Astrocyte (in vitro differentiated cells and primary cell): ENCODE measurements at regions not wholly inside any gene's neighbourhood (a gene's known extent, or its start where the extent isn't known, plus 50 kb on each side); places are given as distances from the start of the nearest gene placed in this dataset.

Experiments used
- DNase-seq: peaks from one replicate; pipeline ENCODE4 v3.0.0-alpha.2; 2010; ENCODE audit warnings: low read depth
- FAIRE-seq: peaks from 2 replicates; lab custom pipeline; 2011; peaks lifted over from hg19 to GRCh38; lab: Jason Lieb, UNC
- H2AFZ ChIP-seq: 2 replicates; pipeline ENCODE4 v1.6.0; 2012; ENCODE audit warnings: low read depth, low read length, inconsistent platforms
- H3K27ac ChIP-seq: 2 replicates; pipeline ENCODE4 v1.5.1; 2011; ENCODE audit warnings: low read depth, low read length, inconsistent platforms
- H3K27me3 ChIP-seq: 2 replicates; pipeline ENCODE4 v1.6.0; 2011; ENCODE audit warnings: low read length, inconsistent platforms; ENCODE audit not compliant: insufficient read depth
- H3K36me3 ChIP-seq: 2 replicates; pipeline ENCODE4 v1.5.1; 2011; ENCODE audit warnings: low read length, inconsistent platforms; ENCODE audit not compliant: insufficient read depth
- H3K4me1 ChIP-seq: 2 replicates; pipeline ENCODE4 v1.5.1; 2011; ENCODE audit warnings: low read length, inconsistent platforms; ENCODE audit not compliant: insufficient read depth
- H3K4me2 ChIP-seq: 2 replicates; pipeline ENCODE4 v1.6.0; 2012; ENCODE audit warnings: low read length, inconsistent platforms
- H3K4me3 ChIP-seq: 2 replicates; pipeline ENCODE4 v1.5.1; 2011; ENCODE audit warnings: low read depth, mild to moderate bottlenecking, low read length, inconsistent platforms; ENCODE audit not compliant: insufficient read depth
- H3K79me2 ChIP-seq: 2 replicates; pipeline ENCODE4 v1.6.0; 2012; ENCODE audit warnings: mild to moderate bottlenecking, low read length, inconsistent platforms; ENCODE audit not compliant: insufficient read depth
- H3K9ac ChIP-seq: 2 replicates; pipeline ENCODE4 v1.6.0; 2012; ENCODE audit warnings: mild to moderate bottlenecking, low read length, inconsistent platforms
- H3K9me3 ChIP-seq: 2 replicates; pipeline ENCODE4 v1.5.1; 2012; ENCODE audit warnings: low read depth, mild to moderate bottlenecking, low read length, inconsistent platforms; ENCODE audit not compliant: insufficient read depth
- H4K20me1 ChIP-seq: 2 replicates; pipeline ENCODE4 v1.6.0; 2012; ENCODE audit warnings: low read length, inconsistent platforms; ENCODE audit not compliant: insufficient read depth
- H3K27ac Mint-ChIP-seq: one replicate; pipeline ENCODE4 v1.8.0; 2021; ENCODE audit warnings: mild to moderate bottlenecking, mixed read lengths; ENCODE audit not compliant: unreplicated experiment
- H3K27me3 Mint-ChIP-seq: one replicate; pipeline ENCODE4 v1.8.0; 2021; ENCODE audit warnings: low read depth, mixed read lengths; ENCODE audit not compliant: unreplicated experiment
- H3K36me3 Mint-ChIP-seq: one replicate; pipeline ENCODE4 v1.8.0; 2021; ENCODE audit warnings: low read depth, mixed read lengths; ENCODE audit not compliant: unreplicated experiment
- H3K4me1 Mint-ChIP-seq: one replicate; pipeline ENCODE4 v1.8.0; 2021; ENCODE audit warnings: low read depth, mixed read lengths; ENCODE audit not compliant: unreplicated experiment
- H3K4me3 Mint-ChIP-seq: one replicate; pipeline ENCODE4 v1.8.0; 2021; ENCODE audit warnings: mild to moderate bottlenecking, moderate library complexity, mixed read lengths; ENCODE audit not compliant: unreplicated experiment
- H3K9me3 Mint-ChIP-seq: one replicate; pipeline ENCODE4 v1.8.0; 2021; ENCODE audit warnings: mild to moderate bottlenecking, mixed read lengths; ENCODE audit not compliant: unreplicated experiment
- CTCF ChIP-seq: IDR thresholded peaks from 2 replicates; pipeline ENCODE4 v1.5.1; 2011; ENCODE audit warnings: low read depth, mild to moderate bottlenecking, inconsistent platforms, low read length, moderate library complexity; ENCODE audit not compliant: insufficient read depth
- EZH2 ChIP-seq: IDR thresholded peaks from 2 replicates; pipeline ENCODE4 v1.6.1; 2012; ENCODE audit warnings: mild to moderate bottlenecking, low read length, inconsistent platforms; ENCODE audit not compliant: insufficient read depth

- FAIRE-seq (no peak), DNase-seq (no peak)
- Mint-ChIP-seq H3K4me1 (no peaks in the 10 kb centered on the region), H3K36me3 (no peaks in the 10 kb centered on the region), H3K9me3 (peaks cover under 1% of the 10 kb centered on the region), H3K27me3 (peaks cover 10% of the 10 kb centered on the region), H3K27ac (no peak overlapping the region), H3K4me3 (no peak overlapping the region)
- no peak for TF ChIP-seq EZH2
- TF ChIP-seq CTCF: no peak
- no peaks in the 10 kb centered on the region for H4K20me1 ChIP-seq
- no peak overlapping the region for H3K27ac ChIP-seq
- H3K4me1 ChIP-seq: peaks cover 20% of the 10 kb centered on the region
- no peak overlapping the region for H3K9ac ChIP-seq
- peaks cover 1% of the 10 kb centered on the region for H3K9me3 ChIP-seq
- H3K4me2 ChIP-seq: peak overlapping the region; percentile 16
- no peaks in the 10 kb centered on the region for H3K27me3 ChIP-seq
- H3K4me3 ChIP-seq: no peak overlapping the region
- no peaks in the 10 kb centered on the region for H3K79me2 ChIP-seq
- H3K36me3 ChIP-seq: no peaks in the 10 kb centered on the region
- H2AFZ ChIP-seq: no peak overlapping the region
Observed at GRCh38 chr20:51189814-51190782, 167.2 kb upstream of the KCNG1 start.

GRCh38 chr20:51188941-51189340, 166.0 kb upstream of the KCNG1 start:
- Histone ChIP-seq H3K79me2 (no peaks in the 10 kb centered on the region), H3K27me3 (no peaks in the 10 kb centered on the region), H2AFZ (no peak overlapping the region), H4K20me1 (no peaks in the 10 kb centered on the region), H3K36me3 (no peaks in the 10 kb centered on the region), H3K9me3 (no peaks in the 10 kb centered on the region), H3K4me2 (no peak overlapping the region), H3K9ac (no peak overlapping the region), H3K4me1 (peaks cover 20% of the 10 kb centered on the region), H3K4me3 (no peak overlapping the region), H3K27ac (no peak overlapping the region)
- H3K27me3 Mint-ChIP-seq: peaks cover 10% of the 10 kb centered on the region
- H3K4me3 Mint-ChIP-seq: no peak overlapping the region
- no peaks in the 10 kb centered on the region for H3K9me3 Mint-ChIP-seq
- FAIRE-seq (no peak), DNase-seq (no peak)
- TF ChIP-seq EZH2 (no peak), CTCF (no peak)
- H3K27ac Mint-ChIP-seq: no peak overlapping the region
- H3K4me1 Mint-ChIP-seq: no peaks in the 10 kb centered on the region
- no peaks in the 10 kb centered on the region for H3K36me3 Mint-ChIP-seq

DNA sequence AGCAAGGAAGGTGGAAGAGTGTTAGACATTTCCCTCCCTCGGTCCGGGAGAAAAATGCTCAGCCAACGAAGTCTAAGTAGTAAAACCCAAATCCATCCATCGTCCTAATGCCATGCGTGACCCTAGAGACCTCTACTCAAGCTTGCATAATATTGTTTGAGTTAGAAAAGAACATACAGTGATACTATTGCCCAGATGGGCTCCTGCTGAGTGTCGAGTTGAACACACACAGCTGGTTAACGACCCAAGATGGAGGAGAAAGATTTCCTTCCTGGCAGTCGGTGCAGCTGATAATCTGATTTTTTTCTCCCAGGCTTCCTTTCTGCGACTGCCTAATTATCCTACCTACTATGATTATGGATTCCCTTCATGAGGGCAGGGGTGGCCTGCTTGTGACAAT, 164.4 kb upstream of the KCNG1 start:
- no peak overlapping the region for H3K27ac Mint-ChIP-seq
- no peak overlapping the region for H3K4me3 ChIP-seq
- FAIRE-seq: no peak

More for the DNA sequence above, 164.4 kb upstream of the KCNG1 start:
- Histone ChIP-seq H4K20me1 (no peaks in the 10 kb centered on the region), H2AFZ (no peak overlapping the region), H3K4me1 (peaks cover 7% of the 10 kb centered on the region), H3K27ac (no peak overlapping the region), H3K9me3 (no peaks in the 10 kb centered on the region), H3K36me3 (no peaks in the 10 kb centered on the region), H3K27me3 (no peaks in the 10 kb centered on the region), H3K79me2 (no peaks in the 10 kb centered on the region), H3K9ac (no peak overlapping the region), H3K4me2 (no peak overlapping the region)
- no peak for DNase-seq
- H3K4me1 Mint-ChIP-seq: no peaks in the 10 kb centered on the region
- no peaks in the 10 kb centered on the region for H3K9me3 Mint-ChIP-seq
- TF ChIP-seq EZH2: no peak
- no peak for TF ChIP-seq CTCF
- no peaks in the 10 kb centered on the region for H3K36me3 Mint-ChIP-seq
- no peak overlapping the region for H3K4me3 Mint-ChIP-seq
- H3K27me3 Mint-ChIP-seq: peaks cover 10% of the 10 kb centered on the region
